ENCODE measurements at regions not wholly inside any gene's neighbourhood (a gene's known extent, or its start where the extent isn't known, plus 50 kb on each side); places are given as distances from the start of the nearest gene placed in this dataset.

DNA sequence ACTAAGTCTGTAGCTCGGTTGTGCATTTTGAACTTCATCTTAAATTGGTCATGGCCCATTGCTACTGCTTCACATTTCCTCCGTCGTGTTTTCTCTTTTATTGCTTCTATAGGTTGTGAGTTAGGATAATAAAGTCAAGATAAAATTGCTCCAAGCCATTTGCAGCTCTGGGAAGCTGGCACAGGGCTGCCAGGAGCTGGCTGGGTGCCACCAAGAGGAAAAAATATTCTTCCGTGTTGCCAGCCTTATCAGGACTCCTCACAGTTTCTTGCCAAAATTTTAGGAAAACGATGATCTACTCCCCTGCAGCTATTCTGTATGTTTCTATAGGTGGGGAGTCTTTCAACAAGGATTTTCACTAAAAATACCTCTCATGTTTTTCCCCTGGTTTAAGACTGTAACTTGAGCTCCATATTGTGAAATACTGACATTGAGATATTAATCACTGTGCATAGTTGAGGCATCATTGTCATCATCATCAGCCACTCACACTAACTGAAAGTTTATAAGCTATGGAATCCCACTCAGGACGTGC is 55.4 kb upstream of the PIAS1 start:
- Histone ChIP-seq H4K20me1 (ENCODE audit: insufficient read depth, low read length, poor library complexity, severe bottlenecking) (no peaks in the 10 kb centered on the region), H3K9ac (ENCODE audit: low read depth, low read length, poor library complexity, severe bottlenecking) (no peak overlapping the region), H3K4me1 (ENCODE audit: insufficient read depth, low read length, poor library complexity, severe bottlenecking) (peaks cover 4% of the 10 kb centered on the region), H3K9me3 (ENCODE audit: insufficient read depth, low read depth, low read length) (no peaks in the 10 kb centered on the region), H3K36me3 (ENCODE audit: insufficient read depth, low read length) (no peaks in the 10 kb centered on the region), H3K9me2 (replicated peaks; ENCODE audit: low read depth, low read length) (no peaks in the 10 kb centered on the region), H3K4me3 (ENCODE audit: low read length, poor library complexity, severe bottlenecking) (no peak overlapping the region), H2AFZ (ENCODE audit: low read length) (no peak overlapping the region), H3F3A (ENCODE audit: low read depth) (no peaks in the 10 kb centered on the region), H3K79me2 (ENCODE audit: insufficient read depth, low read length) (no peaks in the 10 kb centered on the region), H3K4me2 (ENCODE audit: low read depth, low read length, poor library complexity, severe bottlenecking) (no peak overlapping the region), H3K27me3 (ENCODE audit: insufficient read depth, low read length, poor library complexity, severe bottlenecking) (no peaks in the 10 kb centered on the region)
- TF ChIP-seq, protein P1, sequence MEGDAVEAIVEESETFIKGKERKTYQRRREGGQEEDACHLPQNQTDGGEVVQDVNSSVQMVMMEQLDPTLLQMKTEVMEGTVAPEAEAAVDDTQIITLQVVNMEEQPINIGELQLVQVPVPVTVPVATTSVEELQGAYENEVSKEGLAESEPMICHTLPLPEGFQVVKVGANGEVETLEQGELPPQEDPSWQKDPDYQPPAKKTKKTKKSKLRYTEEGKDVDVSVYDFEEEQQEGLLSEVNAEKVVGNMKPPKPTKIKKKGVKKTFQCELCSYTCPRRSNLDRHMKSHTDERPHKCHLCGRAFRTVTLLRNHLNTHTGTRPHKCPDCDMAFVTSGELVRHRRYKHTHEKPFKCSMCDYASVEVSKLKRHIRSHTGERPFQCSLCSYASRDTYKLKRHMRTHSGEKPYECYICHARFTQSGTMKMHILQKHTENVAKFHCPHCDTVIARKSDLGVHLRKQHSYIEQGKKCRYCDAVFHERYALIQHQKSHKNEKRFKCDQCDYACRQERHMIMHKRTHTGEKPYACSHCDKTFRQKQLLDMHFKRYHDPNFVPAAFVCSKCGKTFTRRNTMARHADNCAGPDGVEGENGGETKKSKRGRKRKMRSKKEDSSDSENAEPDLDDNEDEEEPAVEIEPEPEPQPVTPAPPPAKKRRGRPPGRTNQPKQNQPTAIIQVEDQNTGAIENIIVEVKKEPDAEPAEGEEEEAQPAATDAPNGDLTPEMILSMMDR (conservative IDR thresholded peaks at IDR 0.05; ENCODE audit: low read length) = no peak
- no peak for TF ChIP-seq EZH2phosphoT487 (IDR thresholded peaks at IDR 0.05; ENCODE audit: borderline replicate concordance)

DNA sequence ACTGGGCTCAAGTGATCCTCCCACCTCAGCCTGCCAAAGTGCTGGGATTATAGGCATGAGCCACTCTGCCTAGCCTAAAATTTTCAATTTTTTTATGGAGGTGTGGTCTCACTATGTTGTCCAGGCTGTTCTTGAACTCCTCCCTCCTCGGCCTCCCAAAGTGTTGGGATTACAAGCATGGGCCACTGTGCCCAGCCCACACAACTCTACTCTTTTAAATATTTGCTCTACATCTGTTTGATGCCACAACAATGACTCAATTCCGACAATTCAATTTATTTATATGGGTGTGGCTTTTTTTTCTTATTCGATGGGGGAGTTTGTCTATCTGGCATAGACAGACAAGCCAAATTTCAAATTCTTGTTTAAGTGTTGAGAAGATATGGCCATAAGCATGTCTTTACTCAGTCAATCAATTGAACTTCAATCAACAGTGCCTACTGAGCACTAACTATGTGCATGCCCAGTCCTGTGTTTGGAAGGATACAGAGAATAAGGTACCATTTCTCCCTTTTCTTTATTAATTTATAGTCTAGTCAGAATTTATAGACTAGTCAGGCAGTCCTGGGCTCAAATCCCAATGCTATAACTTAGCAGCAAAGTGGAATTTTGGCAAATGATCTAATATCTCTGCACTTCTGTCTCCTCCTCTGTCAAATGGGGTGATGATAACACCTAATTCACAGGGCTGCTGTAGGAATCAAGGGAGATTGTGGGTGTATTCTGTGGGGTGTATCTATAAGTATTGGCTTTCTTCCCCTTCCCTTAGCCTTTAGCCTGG is 54.6 kb upstream of the PIAS1 start:
- H3K4me2 ChIP-seq (ENCODE audit: low read depth, low read length, poor library complexity, severe bottlenecking) = no peak overlapping the region
- no peaks in the 10 kb centered on the region for H4K20me1 ChIP-seq (ENCODE audit: insufficient read depth, low read length, poor library complexity, severe bottlenecking)
- no peaks in the 10 kb centered on the region for H3K79me2 ChIP-seq (ENCODE audit: insufficient read depth, low read length)
- H3K4me3 ChIP-seq (ENCODE audit: low read length, poor library complexity, severe bottlenecking) = no peak overlapping the region
- TF ChIP-seq, protein P1 (conservative IDR thresholded peaks at IDR 0.05; ENCODE audit: low read length) = no peak
- TF ChIP-seq EZH2phosphoT487 (IDR thresholded peaks at IDR 0.05; ENCODE audit: borderline replicate concordance) = no peak
- H3K36me3 ChIP-seq (ENCODE audit: insufficient read depth, low read length) = no peaks in the 10 kb centered on the region
- no peaks in the 10 kb centered on the region for H3K9me2 ChIP-seq (replicated peaks; ENCODE audit: low read depth, low read length)
- no peaks in the 10 kb centered on the region for H3K27me3 ChIP-seq (ENCODE audit: insufficient read depth, low read length, poor library complexity, severe bottlenecking)
- H3K9ac ChIP-seq (ENCODE audit: low read depth, low read length, poor library complexity, severe bottlenecking) = no peak overlapping the region
- peaks cover 4% of the 10 kb centered on the region for H3K4me1 ChIP-seq (ENCODE audit: insufficient read depth, low read length, poor library complexity, severe bottlenecking)
- no peaks in the 10 kb centered on the region for H3K9me3 ChIP-seq (ENCODE audit: insufficient read depth, low read depth, low read length)
- no peaks in the 10 kb centered on the region for H3F3A ChIP-seq (ENCODE audit: low read depth)
- no peak overlapping the region for H2AFZ ChIP-seq (ENCODE audit: low read length)

DNA sequence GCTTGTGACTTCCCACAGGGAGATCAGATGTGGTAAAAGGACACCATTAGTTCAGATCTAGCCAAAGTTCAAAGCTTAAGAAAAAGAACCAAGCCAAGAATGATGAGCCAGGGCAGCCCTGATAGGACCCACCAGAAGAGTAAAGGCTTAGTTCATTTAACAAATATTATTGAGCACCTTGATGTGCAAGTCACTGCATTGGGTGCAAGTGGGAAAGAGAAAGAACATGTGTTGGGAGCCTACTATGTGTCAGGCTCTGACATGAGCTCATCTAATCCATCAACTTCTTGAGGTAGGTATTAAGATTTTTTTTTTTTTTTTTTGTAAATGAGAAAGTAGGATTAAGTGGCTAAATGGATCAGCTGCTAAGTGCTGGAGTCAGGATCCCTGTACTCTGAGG is 53.4 kb upstream of the PIAS1 start:
- H3K27me3 ChIP-seq (ENCODE audit: insufficient read depth, low read length, poor library complexity, severe bottlenecking) = no peaks in the 10 kb centered on the region
- no peaks in the 10 kb centered on the region for H3K9me2 ChIP-seq (replicated peaks; ENCODE audit: low read depth, low read length)
- H3K4me2 ChIP-seq (ENCODE audit: low read depth, low read length, poor library complexity, severe bottlenecking) = no peak overlapping the region
- H3K9ac ChIP-seq (ENCODE audit: low read depth, low read length, poor library complexity, severe bottlenecking) = no peak overlapping the region
- no peak overlapping the region for H3K4me3 ChIP-seq (ENCODE audit: low read length, poor library complexity, severe bottlenecking)
- H2AFZ ChIP-seq (ENCODE audit: low read length) = no peak overlapping the region
- TF ChIP-seq, protein P1 (conservative IDR thresholded peaks at IDR 0.05; ENCODE audit: low read length) = no peak
- TF ChIP-seq EZH2phosphoT487 (IDR thresholded peaks at IDR 0.05; ENCODE audit: borderline replicate concordance) = no peak
- no peaks in the 10 kb centered on the region for H3K9me3 ChIP-seq (ENCODE audit: insufficient read depth, low read depth, low read length)
- no peaks in the 10 kb centered on the region for H3F3A ChIP-seq (ENCODE audit: low read depth)
- no peaks in the 10 kb centered on the region for H3K36me3 ChIP-seq (ENCODE audit: insufficient read depth, low read length)
- H3K79me2 ChIP-seq (ENCODE audit: insufficient read depth, low read length) = no peaks in the 10 kb centered on the region
- H4K20me1 ChIP-seq (ENCODE audit: insufficient read depth, low read length, poor library complexity, severe bottlenecking) = no peaks in the 10 kb centered on the region
- peaks cover 4% of the 10 kb centered on the region for H3K4me1 ChIP-seq (ENCODE audit: insufficient read depth, low read length, poor library complexity, severe bottlenecking)

All from Loucy (cell line).